HepG2 (cell line): ENCODE measurements at regions not wholly inside any gene's neighbourhood (a gene's known extent, or its start where the extent isn't known, plus 50 kb on each side); places are given as distances from the start of the nearest gene placed in this dataset.

ENCODE experiments used
- ATAC-seq: fragments of 200-7000 bp; cut with Tn5 transposase; 3 replicates; pipeline ENCODE4 v1.9.1; 2020; ENCODE audit warnings: mild to moderate bottlenecking, moderate library complexity
- BruUV-seq: library from RNA; stranded (reverse); fragments of 400-500 nt; replicated peaks from 2 replicates; lab custom pipeline; 2021; lab: Mats Ljungman, UMichigan
- CTCF ChIA-PET: fragments of 300-600 bp; formaldehyde crosslinking; extraction: SDS; loops from one replicate; lab custom pipeline; 2021; ENCODE audit warnings: low total read pairs, inconsistent platforms, low intra/inter-chr PET ratio; lab: Yijun Ruan, JAX
- POLR2A ChIA-PET: fragments of 350-600 bp; sonication (Branson Sonifier 250); formaldehyde crosslinking; loops from one replicate; lab custom pipeline; 2020; ENCODE audit warnings: antibody characterized with exemption, inconsistent platforms; lab: Yijun Ruan, JAX
- DNase-seq: peaks from one replicate; pipeline ENCODE4 v3.0.0-alpha.2; 2015; ENCODE audit warnings: low spot score
- FAIRE-seq: peaks from 3 replicates; lab custom pipeline; 2011; peaks lifted over from hg19 to GRCh38; lab: Jason Lieb, UNC
- H2AFZ ChIP-seq: one replicate; pipeline ENCODE4 v1.6.1; 2011; ENCODE audit warnings: low read length, inconsistent platforms
- H3K27ac ChIP-seq: fragments of 300-600 bp; 3 replicates; pipeline ENCODE4 v1.8.0; 2011; ENCODE audit warnings: mixed run types, mild to moderate bottlenecking, mixed read lengths, low read length, inconsistent platforms; ENCODE audit not compliant: insufficient read depth; ENCODE audit errors: extremely low read length
- H3K27me3 ChIP-seq, 2 experiments: fragments of 200-600 bp in 1 of 2; 2 replicates in 1 of 2; 3 replicates in 1 of 2; pipeline versions ENCODE4 v1.6.0 to v1.8.0; 2011; ENCODE audit warnings: low read length in 2 of 2, mild to moderate bottlenecking in 2 of 2, moderate library complexity in 2 of 2, inconsistent platforms in 1 of 2; ENCODE audit not compliant: insufficient read depth in 2 of 2, control insufficient read depth in 1 of 2
- H3K36me3 ChIP-seq, 2 experiments: fragments of 200-600 bp in 1 of 2; replicated peaks in 1 of 2; 2 replicates in 1 of 2; 3 replicates in 1 of 2; pipeline versions ENCODE4 v1.5.1 to v1.8.0; 2011; ENCODE audit warnings: low read length in 2 of 2, inconsistent platforms in 1 of 2; ENCODE audit not compliant: insufficient read depth in 2 of 2, control insufficient read depth in 1 of 2
- H3K4me1 ChIP-seq: 2 replicates; pipeline ENCODE4 v1.5.1; 2012; ENCODE audit warnings: low read length, inconsistent platforms; ENCODE audit not compliant: insufficient read depth
- H3K4me2 ChIP-seq: 2 replicates; pipeline ENCODE4 v1.6.0; 2011; ENCODE audit warnings: low read depth, low read length, inconsistent platforms
- H3K4me3 ChIP-seq, 3 experiments: fragments of 200-600 bp in 1 of 3; sonication (generic), shearing (Covaris generic) in 1 of 3; replicated peaks in 1 of 3; 2 replicates each; pipeline ENCODE4 v1.5.1; 2011 to 2016; ENCODE audit warnings: low read length in 3 of 3, inconsistent platforms in 2 of 3, low read depth in 2 of 3, mild to moderate bottlenecking in 2 of 3, control low read depth in 1 of 3, mixed read lengths in 1 of 3; ENCODE audit not compliant: insufficient read depth in 1 of 3
- H3K79me2 ChIP-seq: one replicate; pipeline ENCODE4 v1.6.1; 2011; ENCODE audit warnings: low read length, inconsistent platforms; ENCODE audit not compliant: insufficient read depth
- H3K9ac ChIP-seq: 2 replicates; pipeline ENCODE4 v1.6.0; 2011; ENCODE audit warnings: mild to moderate bottlenecking, low read depth, low read length, inconsistent platforms; ENCODE audit not compliant: insufficient read depth
- H3K9me3 ChIP-seq: 2 replicates; pipeline ENCODE4 v1.5.1; 2012; ENCODE audit warnings: mild to moderate bottlenecking, low read length
- H4K20me1 ChIP-seq: 2 replicates; pipeline ENCODE4 v1.6.0; 2011; ENCODE audit warnings: inconsistent platforms, mild to moderate bottlenecking, low read length, moderate library complexity; ENCODE audit not compliant: insufficient read depth
- CHD4 ChIP-seq: fragments of 200-600 bp; sonication (generic); IDR thresholded peaks from 2 replicates; pipeline ENCODE4 v1.7.0; 2017; ENCODE audit warnings: mild to moderate bottlenecking, low read length, borderline replicate concordance
- FOXJ3 ChIP-seq: sonication (generic); formaldehyde crosslinking; IDR thresholded peaks from 2 replicates; pipeline ENCODE4 v1.4.0; 2020; ENCODE audit warnings: missing genetic modification reagents, mild to moderate bottlenecking, borderline replicate concordance
- GATAD2A ChIP-seq: IDR thresholded peaks from 2 replicates; pipeline ENCODE4 v1.6.1; 2016
- LBX2 ChIP-seq: sonication (generic); formaldehyde crosslinking; IDR thresholded peaks from 2 replicates; pipeline ENCODE4 v1.5.0; 2020; ENCODE audit warnings: missing genetic modification reagents, mild to moderate bottlenecking, borderline replicate concordance
- LCORL ChIP-seq, 2 experiments: fragments of 450-650 bp in 1 of 2; sonication (generic) in 1 of 2; formaldehyde crosslinking in 1 of 2; IDR thresholded peaks; 2 replicates each; pipeline versions ENCODE4 v1.5.0 to v1.6.1; 2017 to 2020; ENCODE audit warnings: antibody characterized with exemption in 1 of 2, missing genetic modification reagents in 1 of 2
- MEF2D ChIP-seq: sonication (generic); formaldehyde crosslinking; IDR thresholded peaks from 2 replicates; pipeline ENCODE4 v1.5.1; 2020; ENCODE audit warnings: mild to moderate bottlenecking, missing genetic modification reagents
- MXI1 ChIP-seq: IDR thresholded peaks from 3 replicates; pipeline ENCODE4 v1.6.1; 2012; ENCODE audit warnings: low read depth, low read length, inconsistent platforms, borderline replicate concordance
- NFYC ChIP-seq: IDR thresholded peaks from 2 replicates; pipeline ENCODE4 v1.6.1; 2016; ENCODE audit warnings: missing genetic modification reagents, missing compliant biosample characterization
- PBX3 ChIP-seq: sonication (generic); formaldehyde crosslinking; IDR thresholded peaks from 2 replicates; pipeline ENCODE4 v1.8.1; 2023; ENCODE audit warnings: missing genetic modification reagents, inconsistent platforms, borderline replicate concordance
- TBL1XR1 ChIP-seq: fragments of 150-350 bp; IDR thresholded peaks from 2 replicates; pipeline ENCODE4 v1.6.1; 2014; ENCODE audit warnings: borderline replicate concordance, low read length; ENCODE audit not compliant: partially characterized antibody
- USF2 ChIP-seq, 2 experiments: sonication (generic) in 1 of 2; formaldehyde crosslinking in 1 of 2; IDR thresholded peaks; 2 replicates each; pipeline versions ENCODE4 v1.5.1 to v1.6.1; 2011 to 2020; ENCODE audit warnings: borderline replicate concordance in 1 of 2, low read depth in 1 of 2, low read length in 1 of 2, mild to moderate bottlenecking in 1 of 2, missing genetic modification reagents in 1 of 2, moderate library complexity in 1 of 2
- ZBTB1 ChIP-seq: sonication (generic); formaldehyde crosslinking; IDR thresholded peaks from 2 replicates; pipeline ENCODE4 v1.4.0; 2020; ENCODE audit warnings: missing genetic modification reagents, borderline replicate concordance
- ZNF317 ChIP-seq: sonication (generic); formaldehyde crosslinking; IDR thresholded peaks from 2 replicates; pipeline ENCODE4 v1.5.0; 2020; ENCODE audit warnings: mild to moderate bottlenecking, missing genetic modification reagents
- ZNF354B ChIP-seq: sonication (generic); formaldehyde crosslinking; IDR thresholded peaks from 2 replicates; pipeline ENCODE4 v1.8.0; 2022; ENCODE audit warnings: mild to moderate bottlenecking, missing genetic modification reagents
- ZNF691 ChIP-seq: sonication (generic); formaldehyde crosslinking; IDR thresholded peaks from 2 replicates; pipeline ENCODE4 v1.4.0; 2020; ENCODE audit warnings: missing genetic modification reagents, low read depth, mild to moderate bottlenecking, borderline replicate concordance
- ZNF770 ChIP-seq: sonication (generic); formaldehyde crosslinking; IDR thresholded peaks from 2 replicates; pipeline ENCODE4 v1.5.0; 2020; ENCODE audit warnings: mild to moderate bottlenecking, missing genetic modification reagents
- ZNF773 ChIP-seq: sonication (generic); formaldehyde crosslinking; IDR thresholded peaks from 2 replicates; pipeline ENCODE4 v1.4.0; 2020; ENCODE audit warnings: missing genetic modification reagents, borderline replicate concordance
- WGBS: methylation state at CpG from one replicate; pipeline ENCODE4 v1.1.6; 2017; ENCODE audit warnings: low lambda C conversion rate; 5-methylcytosine and 5-hydroxymethylcytosine counted together
- in situ Hi-C: cut with HindIII; loops from 2 replicates; pipeline ENCODE4 v1.10.0; 2017; ENCODE audit warnings: low pct_unique_long_range_greater_than_20kb; ENCODE audit not compliant: extremely low pct_ligation_motif_present
- intact Hi-C: fragments of 100-400 bp; cut with micrococcal nuclease; formaldehyde crosslinking; loops from one replicate; pipeline ENCODE4 v1.10.0; 2022; ENCODE audit not compliant: unreplicated experiment

- H3K9ac ChIP-seq: no peak overlapping the region
- no peak overlapping the region for H3K27ac ChIP-seq
- no peaks in the 10 kb centered on the region for H3K4me1 ChIP-seq
- H3K4me3 ChIP-seq: no peak overlapping the region
- 14% methylated on average over 5 of the region's 5 CpGs for WGBS
- H4K20me1 ChIP-seq: no peaks in the 10 kb centered on the region
- H2AFZ ChIP-seq: no peak overlapping the region
- ChIA-PET CTCF (no interaction called here), POLR2A (no interaction called here)
- DNase-seq (no peak), ATAC-seq (no peak), FAIRE-seq (no peak)
- no TSS peak for BruUV-seq
- no peak overlapping the region for H3K4me2 ChIP-seq
- intact Hi-C loops: loop anchor here (10.0 kb wide), 1 partner anchor 627 kb away; no protein-coding TSS in a partner anchor
- H3K9me3 ChIP-seq: no peaks in the 10 kb centered on the region
- no peaks in the 10 kb centered on the region for H3K79me2 ChIP-seq
- in situ Hi-C loops: no loop called here
- no peaks in the 10 kb centered on the region for H3K27me3 ChIP-seq
- H3K36me3 ChIP-seq: no peaks in the 10 kb centered on the region
- TF ChIP-seq GATAD2A (no peak), MEF2D (CRISPR knock-in tag) (no peak), ZNF317 (CRISPR knock-in tag) (no peak), ZBTB1 (CRISPR knock-in tag) (no peak), MXI1 (no peak), LBX2 (CRISPR knock-in tag) (no peak), ZNF691 (CRISPR knock-in tag) (no peak), TBL1XR1 (no peak), LCORL (IDR thresholded peaks at IDR 0.05) (no peak), LCORL (CRISPR knock-in tag; IDR thresholded peaks at IDR 0.05) (no peak), PBX3 (CRISPR knock-in tag) (no peak), ZNF354B (CRISPR knock-in tag) (no peak), FOXJ3 (no peak), NFYC (CRISPR knock-in tag) (no peak), ZNF770 (CRISPR knock-in tag) (no peak), CHD4 (no peak), ZNF773 (CRISPR knock-in tag) (no peak), USF2 (IDR thresholded peaks at IDR 0.05; ENCODE audit: low read depth, low read length) (no peak), USF2 (CRISPR knock-in tag; IDR thresholded peaks at IDR 0.05; ENCODE audit: borderline replicate concordance) (no peak)
Observed at GRCh38 chr4:32147446-32148085, 1427.4 kb downstream of the PCDH7 start.
